DOHH2 (cell line): ENCODE measurements at regions not wholly inside any gene's neighbourhood (a gene's known extent, or its start where the extent isn't known, plus 50 kb on each side); places are given as distances from the start of the nearest gene placed in this dataset.

Experiments
- H3F3A ChIP-seq: fragments of 200-600 bp; sonication (generic), shearing (Covaris generic); 2 replicates; pipeline ENCODE4 v1.6.0; 2016; ENCODE audit warnings: antibody characterized with exemption, mild to moderate bottlenecking; ENCODE audit not compliant: control insufficient read depth, insufficient read depth
- H3K27ac ChIP-seq: fragments of 200-600 bp; sonication (generic); 2 replicates; pipeline ENCODE4 v1.5.1; 2014; ENCODE audit warnings: low read depth, mild to moderate bottlenecking, low read length, moderate library complexity
- H3K27me3 ChIP-seq: fragments of 200-600 bp; sonication (generic); 2 replicates; pipeline ENCODE4 v1.6.1; 2014; ENCODE audit warnings: mild to moderate bottlenecking, low read length, mixed read lengths; ENCODE audit not compliant: control insufficient read depth
- H3K36me3 ChIP-seq: fragments of 200-600 bp; sonication (generic); 2 replicates; pipeline ENCODE4 v1.6.1; 2014; ENCODE audit warnings: mild to moderate bottlenecking, low read length, moderate library complexity, mixed read lengths; ENCODE audit not compliant: control insufficient read depth
- H3K4me1 ChIP-seq: fragments of 200-600 bp; sonication (generic); 2 replicates; pipeline ENCODE4 v1.6.1; 2014; ENCODE audit warnings: mild to moderate bottlenecking, low read length, mixed read lengths; ENCODE audit not compliant: control insufficient read depth
- H3K4me2 ChIP-seq: fragments of 200-600 bp; sonication (generic); 2 replicates; pipeline ENCODE4 v1.6.0; 2014; ENCODE audit warnings: mild to moderate bottlenecking, low read length, moderate library complexity
- H3K4me3 ChIP-seq: fragments of 200-600 bp; sonication (generic); 2 replicates; pipeline ENCODE4 v1.5.1; 2014; ENCODE audit warnings: mild to moderate bottlenecking, low read length, mixed read lengths
- H3K79me2 ChIP-seq: fragments of 200-600 bp; sonication (generic); 2 replicates; pipeline ENCODE4 v1.6.1; 2014; ENCODE audit warnings: mild to moderate bottlenecking, low read length, mixed read lengths; ENCODE audit not compliant: control insufficient read depth
- H3K9me2 ChIP-seq: fragments of 200-600 bp; sonication (generic); replicated peaks from 2 replicates; pipeline ENCODE4 v1.6.1; 2014; ENCODE audit warnings: mild to moderate bottlenecking, low read length, mixed read lengths; ENCODE audit not compliant: control insufficient read depth
- H3K9me3 ChIP-seq: fragments of 200-600 bp; sonication (generic); 2 replicates; pipeline ENCODE4 v1.6.1; 2014; ENCODE audit warnings: antibody characterized with exemption, low read length, mixed read lengths; ENCODE audit not compliant: control insufficient read depth, insufficient read depth
- H4K20me1 ChIP-seq: fragments of 200-600 bp; sonication (generic); 2 replicates; pipeline ENCODE4 v1.6.0; 2014; ENCODE audit warnings: low read depth, mild to moderate bottlenecking, antibody characterized with exemption, low read length, moderate library complexity; ENCODE audit not compliant: control insufficient read depth, insufficient read depth
- EZH2phosphoT487 ChIP-seq: fragments of 200-600 bp; sonication (generic); IDR thresholded peaks from 2 replicates; pipeline ENCODE4 v1.6.1; 2017; ENCODE audit warnings: borderline replicate concordance, mild to moderate bottlenecking, antibody characterized with exemption, low read length, moderate library complexity, mixed read lengths
- TF ChIP-seq, protein P1 (sequence below): fragments of 200-600 bp; sonication (generic); IDR thresholded peaks from one replicate; pipeline ENCODE4 v1.5.1; 2014; ENCODE audit warnings: antibody characterized with exemption, mild to moderate bottlenecking, low read depth, low read length; ENCODE audit not compliant: poor library complexity, severe bottlenecking

DNA sequence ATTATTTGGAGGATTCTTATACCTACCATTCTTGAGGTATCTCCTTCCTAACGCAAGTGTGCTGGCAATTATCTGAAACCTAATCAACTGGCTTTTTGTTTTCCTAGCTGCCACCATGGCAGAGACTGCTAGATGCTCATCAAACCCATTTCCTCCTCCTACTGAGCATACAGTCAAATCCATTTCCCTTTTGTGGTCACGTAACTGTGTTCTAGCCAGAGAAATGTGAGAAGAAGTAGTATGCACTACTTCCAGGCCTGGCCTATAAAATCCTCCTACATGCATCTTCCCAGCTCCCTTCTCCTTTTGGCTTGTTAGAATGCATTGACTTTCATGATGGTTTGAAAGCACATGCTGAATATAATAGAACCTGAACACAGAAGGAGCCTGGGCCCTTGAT lies 494.1 kb upstream of the MEIS1 start:
- H3K27me3 ChIP-seq, result no peaks in the 10 kb centered on the region
- H3F3A ChIP-seq, result no peaks in the 10 kb centered on the region
- TF ChIP-seq EZH2phosphoT487, result no peak
- TF ChIP-seq, protein P1, sequence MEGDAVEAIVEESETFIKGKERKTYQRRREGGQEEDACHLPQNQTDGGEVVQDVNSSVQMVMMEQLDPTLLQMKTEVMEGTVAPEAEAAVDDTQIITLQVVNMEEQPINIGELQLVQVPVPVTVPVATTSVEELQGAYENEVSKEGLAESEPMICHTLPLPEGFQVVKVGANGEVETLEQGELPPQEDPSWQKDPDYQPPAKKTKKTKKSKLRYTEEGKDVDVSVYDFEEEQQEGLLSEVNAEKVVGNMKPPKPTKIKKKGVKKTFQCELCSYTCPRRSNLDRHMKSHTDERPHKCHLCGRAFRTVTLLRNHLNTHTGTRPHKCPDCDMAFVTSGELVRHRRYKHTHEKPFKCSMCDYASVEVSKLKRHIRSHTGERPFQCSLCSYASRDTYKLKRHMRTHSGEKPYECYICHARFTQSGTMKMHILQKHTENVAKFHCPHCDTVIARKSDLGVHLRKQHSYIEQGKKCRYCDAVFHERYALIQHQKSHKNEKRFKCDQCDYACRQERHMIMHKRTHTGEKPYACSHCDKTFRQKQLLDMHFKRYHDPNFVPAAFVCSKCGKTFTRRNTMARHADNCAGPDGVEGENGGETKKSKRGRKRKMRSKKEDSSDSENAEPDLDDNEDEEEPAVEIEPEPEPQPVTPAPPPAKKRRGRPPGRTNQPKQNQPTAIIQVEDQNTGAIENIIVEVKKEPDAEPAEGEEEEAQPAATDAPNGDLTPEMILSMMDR, result no peak
- no peak overlapping the region for H3K4me3 ChIP-seq
- no peak overlapping the region for H3K27ac ChIP-seq
- H3K9me2 ChIP-seq, result no peaks in the 10 kb centered on the region
- H4K20me1 ChIP-seq, result no peaks in the 10 kb centered on the region
- H3K9me3 ChIP-seq, result peaks cover 4% of the 10 kb centered on the region; the same call in 1 of the 2 replicates
- no peaks in the 10 kb centered on the region for H3K36me3 ChIP-seq
- H3K4me2 ChIP-seq, result no peak overlapping the region
- H3K4me1 ChIP-seq, result no peaks in the 10 kb centered on the region
- H3K79me2 ChIP-seq, result no peaks in the 10 kb centered on the region

DNA sequence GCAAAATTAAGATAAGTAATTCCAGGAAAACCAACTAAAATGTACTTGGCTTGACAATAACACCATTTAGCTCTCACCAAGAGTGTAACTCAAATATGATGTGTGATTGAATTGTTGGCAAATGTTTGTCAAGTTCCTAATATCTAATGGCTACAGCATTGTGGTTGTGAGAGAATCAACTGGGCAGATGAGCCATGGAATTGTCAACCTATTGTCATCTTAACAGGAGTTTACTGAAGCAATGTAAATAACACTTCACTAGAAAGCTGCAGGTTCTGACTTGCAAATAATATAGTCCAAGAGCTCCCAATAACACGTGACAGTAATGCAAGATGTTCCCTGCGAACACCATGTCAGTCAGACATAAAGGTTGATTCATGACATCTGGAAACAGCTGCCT lies 495.2 kb upstream of the MEIS1 start:
- no peak overlapping the region for H3K27ac ChIP-seq
- H3K36me3 ChIP-seq, result no peaks in the 10 kb centered on the region
- H3K27me3 ChIP-seq, result no peaks in the 10 kb centered on the region
- H4K20me1 ChIP-seq, result no peaks in the 10 kb centered on the region
- H3K79me2 ChIP-seq, result no peaks in the 10 kb centered on the region
- H3K9me3 ChIP-seq, result peaks cover 4% of the 10 kb centered on the region; the same call in 1 of the 2 replicates
- no peaks in the 10 kb centered on the region for H3F3A ChIP-seq
- no peak overlapping the region for H3K4me2 ChIP-seq
- no peaks in the 10 kb centered on the region for H3K4me1 ChIP-seq
- no peaks in the 10 kb centered on the region for H3K9me2 ChIP-seq
- no peak overlapping the region for H3K4me3 ChIP-seq
- no peak for TF ChIP-seq EZH2phosphoT487
- TF ChIP-seq, protein P1, result no peak

DNA sequence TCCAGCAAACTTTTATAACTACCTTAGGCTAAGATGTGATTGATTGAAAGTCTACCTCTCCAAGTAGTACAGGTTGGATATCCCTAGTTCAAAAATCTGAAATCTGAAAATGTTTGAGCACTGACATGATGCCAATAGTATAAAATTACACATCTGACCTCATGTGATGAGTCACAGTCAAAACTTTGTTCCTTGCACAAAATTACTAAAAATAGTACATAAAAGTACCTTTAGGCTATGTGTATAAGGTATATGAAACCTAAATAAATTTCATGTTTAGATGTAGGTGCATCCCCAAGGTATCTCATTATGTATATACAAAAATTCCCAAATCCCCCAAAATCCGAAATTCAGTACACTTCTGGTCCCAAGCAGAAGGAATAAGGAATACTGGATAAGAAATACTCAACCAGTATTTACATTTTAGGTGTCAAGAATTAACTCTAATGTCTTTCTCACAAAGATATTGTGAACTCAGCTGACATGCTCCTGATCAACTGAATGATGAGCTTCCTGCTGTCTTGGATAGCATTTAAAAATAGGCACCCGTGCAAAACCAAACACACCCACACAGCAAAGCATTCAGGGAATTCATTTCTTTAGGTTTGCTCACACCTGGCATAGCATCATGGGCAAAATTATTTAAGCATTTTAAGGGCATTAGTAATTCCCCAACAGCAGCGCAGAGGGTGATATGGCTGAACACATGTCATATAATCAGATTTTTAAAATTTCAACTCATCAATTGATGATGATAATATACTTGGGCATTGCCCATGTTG lies 497.4 kb upstream of the MEIS1 start:
- Histone ChIP-seq H3K4me2 (no peak overlapping the region), H3K27ac (no peak overlapping the region), H3K79me2 (no peaks in the 10 kb centered on the region), H4K20me1 (no peaks in the 10 kb centered on the region), H3K36me3 (no peaks in the 10 kb centered on the region), H3K4me3 (no peak overlapping the region), H3K4me1 (no peaks in the 10 kb centered on the region), H3K9me2 (no peaks in the 10 kb centered on the region), H3K27me3 (no peaks in the 10 kb centered on the region), H3F3A (no peaks in the 10 kb centered on the region), H3K9me3 (no peaks in the 10 kb centered on the region)
- TF ChIP-seq EZH2phosphoT487, result no peak
- TF ChIP-seq, protein P1, result no peak
